Activated CD8-positive, alpha-beta memory T cell treated with anti-CD3 and anti-CD28 coated beads for 24 hours (primary cell): ENCODE measurements at regions not wholly inside any gene's neighbourhood (a gene's known extent, or its start where the extent isn't known, plus 50 kb on each side); places are given as distances from the start of the nearest gene placed in this dataset.

Experiments
- DNase-seq: peaks from one replicate; pipeline ENCODE4 v3.0.0-alpha.2; 2020

GRCh38 chr1:88111816-88112215 lies 572.3 kb upstream of the PKN2 start:
- DNase-seq: no peak

GRCh38 chr1:88117597-88117996 lies 566.5 kb upstream of the PKN2 start:
- no peak for DNase-seq

- no peak for DNase-seq
These were observed 565.8 kb upstream of the PKN2 start for GRCh38 chr1:88118176-88118845.

GRCh38 chr1:88124614-88125013 lies 559.5 kb upstream of the PKN2 start:
- no peak for DNase-seq

GRCh38 chr1:88126467-88126866 lies 557.6 kb upstream of the PKN2 start:
- no peak for DNase-seq

- no peak for DNase-seq
These were observed 550.1 kb upstream of the PKN2 start for GRCh38 chr1:88133991-88134390.

- no peak for DNase-seq
These were observed 548.8 kb upstream of the PKN2 start for GRCh38 chr1:88134983-88135921.

- DNase-seq: no peak
These were observed 544.4 kb upstream of the PKN2 start for GRCh38 chr1:88139633-88140032.

GRCh38 chr1:88140325-88140724 lies 543.7 kb upstream of the PKN2 start:
- DNase-seq: no peak

- DNase-seq: no peak
These were observed 542.5 kb upstream of the PKN2 start for GRCh38 chr1:88141499-88142074.

- DNase-seq: no peak
These were observed 538.3 kb upstream of the PKN2 start for GRCh38 chr1:88145752-88146151.

GRCh38 chr1:88149686-88150085 lies 534.4 kb upstream of the PKN2 start:
- DNase-seq: no peak

- DNase-seq: no peak
These were observed 533.7 kb upstream of the PKN2 start for GRCh38 chr1:88150330-88150729.

GRCh38 chr1:88163187-88163586 lies 520.9 kb upstream of the PKN2 start:
- no peak for DNase-seq

- no peak for DNase-seq
These were observed 515.9 kb upstream of the PKN2 start for GRCh38 chr1:88168126-88168525.

- DNase-seq: no peak
These were observed 514.9 kb upstream of the PKN2 start for GRCh38 chr1:88169139-88169538.

GRCh38 chr1:88169939-88170338 lies 514.1 kb upstream of the PKN2 start:
- DNase-seq: no peak

- no peak for DNase-seq
These were observed 508.9 kb upstream of the PKN2 start for GRCh38 chr1:88175120-88175630.

GRCh38 chr1:88175631-88176226 lies 508.3 kb upstream of the PKN2 start:
- no peak for DNase-seq

- DNase-seq: no peak
These were observed 504.1 kb upstream of the PKN2 start for GRCh38 chr1:88179943-88180342.

- peak; percentile 64 for DNase-seq
These were observed 503.5 kb upstream of the PKN2 start for GRCh38 chr1:88180449-88181108.

GRCh38 chr1:88186911-88187310 lies 497.2 kb upstream of the PKN2 start:
- DNase-seq: no peak

- no peak for DNase-seq
These were observed 496.0 kb upstream of the PKN2 start for GRCh38 chr1:88188038-88188437.
